ENCODE measurements at regions not wholly inside any gene's neighbourhood (a gene's known extent, or its start where the extent isn't known, plus 50 kb on each side); places are given as distances from the start of the nearest gene placed in this dataset.

- TF ChIP-seq CTCF (IDR thresholded peaks at IDR 0.05) = no peak
- no peak for TF ChIP-seq POLR2A (IDR thresholded peaks at IDR 0.05)
Observed at GRCh38 chr12:92292016-92292415, 146.4 kb upstream of the BTG1 start.
